ENCODE measurements at regions not wholly inside any gene's neighbourhood (a gene's known extent, or its start where the extent isn't known, plus 50 kb on each side); places are given as distances from the start of the nearest gene placed in this dataset.

DNA sequence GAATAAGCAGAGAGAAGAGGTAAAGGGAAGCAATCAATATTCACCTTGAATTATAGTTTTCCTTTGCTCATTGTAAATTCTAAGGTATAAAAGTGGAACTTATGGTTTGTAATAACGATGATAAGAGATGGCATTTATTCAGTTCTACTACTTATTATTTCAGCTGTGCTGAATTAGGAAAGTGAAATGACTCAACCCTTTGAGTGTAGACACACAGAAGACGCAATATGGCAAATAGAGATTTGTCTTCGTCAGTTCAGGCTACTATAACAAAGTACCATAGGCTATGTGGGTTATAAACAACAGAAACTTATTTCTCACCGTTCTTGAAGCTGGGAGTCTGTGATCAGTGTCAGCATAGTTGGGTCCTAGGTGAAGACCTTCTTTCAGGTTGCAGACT is 713.0 kb upstream of the PCDH9 start:
- H3K4me1 ChIP-seq (ENCODE audit: control insufficient read depth in 4 of 4, insufficient read depth in 4 of 4, low read length in 3 of 4), result no peaks in the 10 kb centered on the region
- no peaks in the 10 kb centered on the region for H3K36me3 ChIP-seq (ENCODE audit: control insufficient read depth in 4 of 4, insufficient read depth in 3 of 4, low read depth in 1 of 4, low read length in 3 of 4)
- no peaks in the 10 kb centered on the region for H3K9me3 ChIP-seq (ENCODE audit: control insufficient read depth in 4 of 4, low read length in 3 of 4)
- 76% methylated on average over 4 of the region's 4 CpGs for WGBS
- H3K9ac ChIP-seq (ENCODE audit: low read depth in 1 of 2, low read length in 2 of 2), result no peak overlapping the region
- no peak overlapping the region for H3K27ac ChIP-seq (ENCODE audit: low read depth in 1 of 2, low read length in 2 of 2)
- H3K4me3 ChIP-seq (ENCODE audit: low read depth in 1 of 3, low read length in 3 of 3), result no peak overlapping the region
- peaks cover 0 to 3% (median 0%) of the 10 kb centered on the region in 4 donors for H3K27me3 ChIP-seq (ENCODE audit: control insufficient read depth in 4 of 4, insufficient read depth in 4 of 4, low read length in 3 of 4)
- TF ChIP-seq, protein P1, sequence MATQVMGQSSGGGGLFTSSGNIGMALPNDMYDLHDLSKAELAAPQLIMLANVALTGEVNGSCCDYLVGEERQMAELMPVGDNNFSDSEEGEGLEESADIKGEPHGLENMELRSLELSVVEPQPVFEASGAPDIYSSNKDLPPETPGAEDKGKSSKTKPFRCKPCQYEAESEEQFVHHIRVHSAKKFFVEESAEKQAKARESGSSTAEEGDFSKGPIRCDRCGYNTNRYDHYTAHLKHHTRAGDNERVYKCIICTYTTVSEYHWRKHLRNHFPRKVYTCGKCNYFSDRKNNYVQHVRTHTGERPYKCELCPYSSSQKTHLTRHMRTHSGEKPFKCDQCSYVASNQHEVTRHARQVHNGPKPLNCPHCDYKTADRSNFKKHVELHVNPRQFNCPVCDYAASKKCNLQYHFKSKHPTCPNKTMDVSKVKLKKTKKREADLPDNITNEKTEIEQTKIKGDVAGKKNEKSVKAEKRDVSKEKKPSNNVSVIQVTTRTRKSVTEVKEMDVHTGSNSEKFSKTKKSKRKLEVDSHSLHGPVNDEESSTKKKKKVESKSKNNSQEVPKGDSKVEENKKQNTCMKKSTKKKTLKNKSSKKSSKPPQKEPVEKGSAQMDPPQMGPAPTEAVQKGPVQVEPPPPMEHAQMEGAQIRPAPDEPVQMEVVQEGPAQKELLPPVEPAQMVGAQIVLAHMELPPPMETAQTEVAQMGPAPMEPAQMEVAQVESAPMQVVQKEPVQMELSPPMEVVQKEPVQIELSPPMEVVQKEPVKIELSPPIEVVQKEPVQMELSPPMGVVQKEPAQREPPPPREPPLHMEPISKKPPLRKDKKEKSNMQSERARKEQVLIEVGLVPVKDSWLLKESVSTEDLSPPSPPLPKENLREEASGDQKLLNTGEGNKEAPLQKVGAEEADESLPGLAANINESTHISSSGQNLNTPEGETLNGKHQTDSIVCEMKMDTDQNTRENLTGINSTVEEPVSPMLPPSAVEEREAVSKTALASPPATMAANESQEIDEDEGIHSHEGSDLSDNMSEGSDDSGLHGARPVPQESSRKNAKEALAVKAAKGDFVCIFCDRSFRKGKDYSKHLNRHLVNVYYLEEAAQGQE (IDR thresholded peaks at IDR 0.05), result no peak
- TF ChIP-seq RAD21 (IDR thresholded peaks at IDR 0.05), result no peak
- no peak for TF ChIP-seq FOXA2 (IDR thresholded peaks at IDR 0.05)
- no peak for TF ChIP-seq TAF1 (conservative IDR thresholded peaks at IDR 0.05)
- TF ChIP-seq YY1 (IDR thresholded peaks at IDR 0.05), result no peak
- TF ChIP-seq RXRA (IDR thresholded peaks at IDR 0.05), result no peak
- TF ChIP-seq, protein P2, sequence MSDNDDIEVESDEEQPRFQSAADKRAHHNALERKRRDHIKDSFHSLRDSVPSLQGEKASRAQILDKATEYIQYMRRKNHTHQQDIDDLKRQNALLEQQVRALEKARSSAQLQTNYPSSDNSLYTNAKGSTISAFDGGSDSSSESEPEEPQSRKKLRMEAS (IDR thresholded peaks at IDR 0.05), result no peak
- TF ChIP-seq GABPA (IDR thresholded peaks at IDR 0.05 in 1 of 2, conservative IDR thresholded peaks at IDR 0.05 in 1 of 2), result no peak
- TF ChIP-seq FOXA1 (IDR thresholded peaks at IDR 0.05), result no peak
- no peak for TF ChIP-seq SP1 (IDR thresholded peaks at IDR 0.05)
- no peak for TF ChIP-seq JUND (IDR thresholded peaks at IDR 0.05)
- TF ChIP-seq HNF4G (IDR thresholded peaks at IDR 0.05), result no peak
- TF ChIP-seq NR2F2 (IDR thresholded peaks at IDR 0.05), result no peak
- no peak for TF ChIP-seq HNF4A (conservative IDR thresholded peaks at IDR 0.05)
- TF ChIP-seq, protein P3, sequence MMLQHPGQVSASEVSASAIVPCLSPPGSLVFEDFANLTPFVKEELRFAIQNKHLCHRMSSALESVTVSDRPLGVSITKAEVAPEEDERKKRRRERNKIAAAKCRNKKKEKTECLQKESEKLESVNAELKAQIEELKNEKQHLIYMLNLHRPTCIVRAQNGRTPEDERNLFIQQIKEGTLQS (IDR thresholded peaks at IDR 0.05), result no peak
- TF ChIP-seq, protein P4, sequence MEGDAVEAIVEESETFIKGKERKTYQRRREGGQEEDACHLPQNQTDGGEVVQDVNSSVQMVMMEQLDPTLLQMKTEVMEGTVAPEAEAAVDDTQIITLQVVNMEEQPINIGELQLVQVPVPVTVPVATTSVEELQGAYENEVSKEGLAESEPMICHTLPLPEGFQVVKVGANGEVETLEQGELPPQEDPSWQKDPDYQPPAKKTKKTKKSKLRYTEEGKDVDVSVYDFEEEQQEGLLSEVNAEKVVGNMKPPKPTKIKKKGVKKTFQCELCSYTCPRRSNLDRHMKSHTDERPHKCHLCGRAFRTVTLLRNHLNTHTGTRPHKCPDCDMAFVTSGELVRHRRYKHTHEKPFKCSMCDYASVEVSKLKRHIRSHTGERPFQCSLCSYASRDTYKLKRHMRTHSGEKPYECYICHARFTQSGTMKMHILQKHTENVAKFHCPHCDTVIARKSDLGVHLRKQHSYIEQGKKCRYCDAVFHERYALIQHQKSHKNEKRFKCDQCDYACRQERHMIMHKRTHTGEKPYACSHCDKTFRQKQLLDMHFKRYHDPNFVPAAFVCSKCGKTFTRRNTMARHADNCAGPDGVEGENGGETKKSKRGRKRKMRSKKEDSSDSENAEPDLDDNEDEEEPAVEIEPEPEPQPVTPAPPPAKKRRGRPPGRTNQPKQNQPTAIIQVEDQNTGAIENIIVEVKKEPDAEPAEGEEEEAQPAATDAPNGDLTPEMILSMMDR (IDR thresholded peaks at IDR 0.05; ENCODE audit: low read depth, low read length, missing input control), result no peak
- no peak for DNase-seq (ENCODE audit: low spot score)

DNA sequence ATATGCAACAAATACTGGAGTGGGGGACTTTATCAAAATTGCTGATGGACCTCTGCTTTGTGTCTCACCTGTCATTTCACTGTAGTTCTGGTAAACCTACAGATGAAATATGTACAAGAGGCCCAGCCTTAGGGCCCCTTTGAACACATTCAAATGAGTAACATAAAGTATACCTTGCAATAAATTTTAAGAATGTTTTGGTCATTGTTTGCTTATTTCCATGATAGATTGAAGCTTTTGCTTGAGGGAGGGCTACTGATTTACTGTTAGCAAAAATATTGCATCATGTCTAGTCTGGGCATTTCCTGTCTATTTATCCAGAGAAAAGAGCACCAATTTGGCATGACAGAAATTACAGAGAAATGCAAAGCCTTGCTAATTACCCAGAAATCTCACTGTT is 705.5 kb upstream of the PCDH9 start:
- no peaks in the 10 kb centered on the region for H3K4me1 ChIP-seq (ENCODE audit: control insufficient read depth in 4 of 4, insufficient read depth in 4 of 4, low read length in 3 of 4)
- H3K9ac ChIP-seq (ENCODE audit: low read depth in 1 of 2, low read length in 2 of 2), result no peak overlapping the region
- peaks cover 0 to 3% (median 0%) of the 10 kb centered on the region in 4 donors for H3K27me3 ChIP-seq (ENCODE audit: control insufficient read depth in 4 of 4, insufficient read depth in 4 of 4, low read length in 3 of 4)
- no peaks in the 10 kb centered on the region for H3K9me3 ChIP-seq (ENCODE audit: control insufficient read depth in 4 of 4, low read length in 3 of 4)
- H3K27ac ChIP-seq (ENCODE audit: low read depth in 1 of 2, low read length in 2 of 2), result no peak overlapping the region
- TF ChIP-seq, protein P1 (IDR thresholded peaks at IDR 0.05), result no peak
- TF ChIP-seq TAF1 (conservative IDR thresholded peaks at IDR 0.05) (no peak), NR2F2 (IDR thresholded peaks at IDR 0.05) (no peak), HNF4A (conservative IDR thresholded peaks at IDR 0.05) (no peak), JUND (IDR thresholded peaks at IDR 0.05) (no peak), RXRA (IDR thresholded peaks at IDR 0.05) (no peak), GABPA (IDR thresholded peaks at IDR 0.05 in 1 of 2, conservative IDR thresholded peaks at IDR 0.05 in 1 of 2) (no peak), FOXA1 (IDR thresholded peaks at IDR 0.05) (no peak), EGR1 (IDR thresholded peaks at IDR 0.05; ENCODE audit: low read depth in 2 of 2) (no peak), YY1 (IDR thresholded peaks at IDR 0.05) (no peak)
- TF ChIP-seq, protein P4 (IDR thresholded peaks at IDR 0.05; ENCODE audit: low read depth, low read length, missing input control), result no peak
- TF ChIP-seq, protein P3 (IDR thresholded peaks at IDR 0.05), result no peak
- no peaks in the 10 kb centered on the region for H3K36me3 ChIP-seq (ENCODE audit: control insufficient read depth in 4 of 4, insufficient read depth in 3 of 4, low read depth in 1 of 4, low read length in 3 of 4)
- no peak overlapping the region for H3K4me3 ChIP-seq (ENCODE audit: low read depth in 1 of 3, low read length in 3 of 3)
- DNase-seq (ENCODE audit: low spot score), result no peak
